Putamen (tissue), 1 donor: ENCODE measurements at regions not wholly inside any gene's neighbourhood (a gene's known extent, or its start where the extent isn't known, plus 50 kb on each side); places are given as distances from the start of the nearest gene placed in this dataset.
"Not testable (repeated sequence)": the region's sequence is repeated elsewhere in the genome, so short reads cannot be mapped to it uniquely, and the experiment has no call there.

Experiments
- DNase-seq: peaks from one replicate; pipeline ENCODE4 v3.0.0-alpha.2; 2016; ENCODE audit warnings: low spot score

DNA sequence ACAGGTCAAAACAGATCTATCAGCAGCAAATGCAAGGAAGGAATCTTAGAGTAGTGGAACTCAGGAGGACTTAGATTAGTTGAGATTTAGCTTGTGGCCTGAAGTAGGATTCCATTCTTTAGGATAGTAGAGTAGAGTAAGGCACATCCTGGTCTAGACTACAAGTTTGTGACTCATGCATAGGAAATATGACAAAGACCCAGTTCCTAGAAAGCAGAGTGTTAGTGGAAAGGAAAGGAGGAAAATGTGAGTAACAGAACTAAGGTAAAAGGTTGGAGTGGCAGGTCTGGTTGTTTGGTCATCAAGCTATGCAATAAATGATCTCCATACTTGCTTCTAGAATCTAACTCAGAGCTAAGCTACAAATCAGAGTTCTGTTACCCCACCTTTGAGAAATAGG lies 595.0 kb downstream of the ACTRT1 start:
- DNase-seq: no peak

DNA sequence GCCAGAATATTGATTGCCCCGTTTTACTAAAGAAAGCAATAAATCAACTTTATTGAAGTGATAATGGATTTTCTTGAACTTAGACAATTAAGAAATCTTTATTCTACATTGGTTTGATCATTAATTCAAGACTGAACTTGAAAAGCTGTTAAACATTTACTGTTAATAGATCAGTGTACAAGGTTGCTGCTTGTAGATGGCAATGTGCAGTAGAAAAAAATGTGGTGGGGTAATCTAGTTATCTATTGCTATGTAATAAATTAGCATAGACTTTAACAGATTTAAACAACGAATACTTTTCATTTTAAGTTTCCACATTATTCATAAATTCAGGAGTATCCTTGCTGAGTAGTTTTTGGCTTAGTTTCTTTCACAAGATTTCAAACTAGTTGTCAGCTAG lies 612.5 kb downstream of the ACTRT1 start:
- DNase-seq: no peak

DNA sequence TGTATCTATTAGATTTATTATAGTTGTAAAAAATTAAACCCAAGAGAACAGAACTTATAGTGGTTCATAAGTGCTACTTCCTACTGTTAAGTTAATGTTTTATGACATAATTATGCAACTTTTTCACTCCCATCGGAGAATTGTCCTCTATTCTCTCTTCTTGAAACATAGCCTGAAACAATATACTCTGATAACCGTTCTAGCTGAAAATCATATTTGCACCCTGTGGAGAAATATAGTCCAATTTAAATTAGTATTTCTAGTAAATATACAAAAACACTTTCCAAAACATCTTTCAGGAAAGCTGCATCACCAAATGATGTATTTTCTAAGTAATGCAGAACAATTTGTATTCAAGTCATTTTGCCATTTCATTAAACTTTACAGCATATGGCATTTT lies 586.4 kb downstream of the PRR32 start:
- no peak for DNase-seq

DNA sequence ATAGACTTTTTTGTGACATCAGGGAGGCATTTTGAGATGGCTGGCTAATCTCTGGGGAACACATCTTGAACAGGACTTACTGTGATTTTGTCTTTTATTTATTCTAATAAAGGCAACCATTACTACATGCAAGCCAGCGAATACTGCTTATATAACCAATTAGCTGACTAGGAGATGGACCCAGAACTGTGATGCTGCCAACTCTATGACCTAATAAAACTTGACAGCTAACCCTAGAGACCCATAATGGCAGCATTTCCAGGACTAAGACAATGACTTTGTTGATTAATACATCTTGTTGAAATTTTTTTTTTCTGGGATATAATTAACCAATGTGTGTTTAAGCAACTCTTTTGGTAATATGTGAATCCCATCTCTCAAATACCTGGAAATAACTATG lies 584.6 kb downstream of the PRR32 start:
- no peak for DNase-seq

DNA sequence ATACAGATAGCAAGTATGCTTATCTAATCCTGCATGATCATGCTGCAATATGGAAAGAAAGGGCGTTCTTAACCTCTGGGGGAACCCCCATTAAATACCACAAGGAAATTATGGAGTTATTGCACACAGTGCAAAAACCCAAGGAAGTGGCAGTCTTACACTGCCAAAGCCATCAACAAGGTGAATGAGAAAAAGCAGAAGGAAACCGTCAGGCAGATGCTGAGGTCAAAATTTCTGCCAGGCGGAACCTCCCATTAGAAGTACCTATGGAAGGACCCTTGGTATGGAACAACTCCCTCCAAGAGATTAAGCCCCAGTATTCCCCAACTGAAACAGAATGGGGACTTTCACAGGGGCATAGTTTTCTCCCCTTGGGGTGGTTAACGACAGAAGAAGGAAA lies 580.7 kb downstream of the PRR32 start:
- DNase-seq: not testable (repeated sequence)

DNA sequence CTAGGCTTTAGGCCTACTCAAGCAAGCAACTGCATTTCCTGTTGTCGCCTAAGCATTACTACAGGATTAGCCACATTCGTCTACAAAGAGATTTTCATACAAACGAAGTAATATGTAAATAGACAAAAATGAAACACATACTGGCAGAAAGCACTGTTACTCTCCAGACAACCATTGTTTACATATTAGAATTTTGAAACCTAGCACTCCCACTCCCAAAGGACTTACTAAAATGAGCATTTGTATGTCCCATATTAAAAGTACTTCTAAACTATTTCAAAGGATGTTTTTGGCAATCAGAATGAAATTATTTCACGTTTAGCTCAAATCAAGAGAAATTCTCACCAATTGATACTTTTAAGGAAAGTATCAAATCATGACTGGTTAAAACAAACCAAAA lies 570.8 kb downstream of the PRR32 start:
- no peak for DNase-seq

DNA sequence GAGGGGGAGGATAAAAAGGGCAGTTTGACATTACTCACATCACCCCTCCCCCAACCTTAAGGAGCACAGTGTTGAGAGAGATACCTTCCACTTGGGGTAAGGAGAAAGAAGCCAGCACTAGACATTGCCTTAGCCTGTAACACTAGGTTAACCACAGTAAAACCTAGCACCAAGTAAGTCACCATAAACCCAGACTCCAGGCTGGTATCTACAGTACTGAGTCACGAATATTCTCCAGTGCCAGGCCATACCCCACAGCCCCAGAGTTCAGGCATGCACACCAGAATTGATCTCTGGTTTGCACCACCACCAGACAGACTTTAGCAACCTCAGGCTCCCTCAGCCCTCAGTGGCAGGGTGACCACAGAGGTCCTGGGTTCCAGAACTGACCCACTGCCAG lies 570.4 kb downstream of the PRR32 start:
- DNase-seq: no peak
